ENCODE measurements at regions not wholly inside any gene's neighbourhood (a gene's known extent, or its start where the extent isn't known, plus 50 kb on each side); places are given as distances from the start of the nearest gene placed in this dataset.

- TF ChIP-seq CTCF (IDR thresholded peaks at IDR 0.05), result no peak
- no peak for TF ChIP-seq POLR2A (IDR thresholded peaks at IDR 0.05)
- TF ChIP-seq EP300 (IDR thresholded peaks at IDR 0.05), result no peak
- 47 to 65% methylated on average over 2 of the region's 2 CpGs for WGBS, 2 donors
Observed at GRCh38 chr12:75710361-75711069, 199.1 kb upstream of the KRR1 start.

GRCh38 chr12:75709503-75709902, 198.1 kb upstream of the KRR1 start:
- Histone ChIP-seq H3K4me1 (peaks cover 0 to 39% (median 4%) of the 10 kb centered on the region in 4 donors), H3K36me3 (no peaks in the 10 kb centered on the region), H3K27ac (no peak overlapping the region), H3K4me3 (no peak overlapping the region), H3K27me3 (no peaks in the 10 kb centered on the region), H3K9me3 (no peaks in the 10 kb centered on the region)
- WGBS, 2 donors, result 50 to 61% methylated on average over 2 of the region's 2 CpGs
- TF ChIP-seq CTCF (IDR thresholded peaks at IDR 0.05) (no peak), POLR2A (IDR thresholded peaks at IDR 0.05) (no peak), EP300 (IDR thresholded peaks at IDR 0.05) (no peak)
- DNase-seq (ENCODE audit: low spot score in 2 of 2), result no peak

More at GRCh38 chr12:75710361-75711069, 199.1 kb upstream of the KRR1 start:
- no peaks in the 10 kb centered on the region for H3K27me3 ChIP-seq
- H3K27ac ChIP-seq, result no peak overlapping the region
- H3K9me3 ChIP-seq, result no peaks in the 10 kb centered on the region
- no peak for DNase-seq (ENCODE audit: low spot score in 2 of 2)
- no peak overlapping the region for H3K4me3 ChIP-seq
- H3K4me1 ChIP-seq, result peaks cover 0 to 37% (median 4%) of the 10 kb centered on the region in 4 donors
- H3K36me3 ChIP-seq, result no peaks in the 10 kb centered on the region

GRCh38 chr12:75708802-75709201, 197.4 kb upstream of the KRR1 start:
- no peak overlapping the region for H3K4me3 ChIP-seq
- 63 to 66% methylated on average over 1 of the region's 1 CpG for WGBS, 2 donors
- H3K27me3 ChIP-seq, result no peaks in the 10 kb centered on the region
- peaks cover 0 to 39% (median 4%) of the 10 kb centered on the region in 4 donors for H3K4me1 ChIP-seq
- TF ChIP-seq EP300 (IDR thresholded peaks at IDR 0.05) (no peak), POLR2A (IDR thresholded peaks at IDR 0.05) (no peak), CTCF (IDR thresholded peaks at IDR 0.05) (no peak)
- DNase-seq (ENCODE audit: low spot score in 2 of 2), result no peak
- no peaks in the 10 kb centered on the region for H3K9me3 ChIP-seq
- H3K36me3 ChIP-seq, result no peaks in the 10 kb centered on the region
- no peak overlapping the region for H3K27ac ChIP-seq

- whole genome bisulfite sequencing, 2 donors, result 83 to 88% methylated on average over 3 of the region's 3 CpGs
- Histone ChIP-seq H3K4me3 (no peak overlapping the region), H3K4me1 (peaks cover 0 to 39% (median 4%) of the 10 kb centered on the region in 4 donors), H3K27me3 (no peaks in the 10 kb centered on the region), H3K27ac (no peak overlapping the region), H3K9me3 (no peaks in the 10 kb centered on the region), H3K36me3 (no peaks in the 10 kb centered on the region)
- no peak for DNase-seq (ENCODE audit: low spot score in 2 of 2)
- TF ChIP-seq CTCF (IDR thresholded peaks at IDR 0.05), result no peak
- no peak for TF ChIP-seq EP300 (IDR thresholded peaks at IDR 0.05)
- no peak for TF ChIP-seq POLR2A (IDR thresholded peaks at IDR 0.05)
Observed at GRCh38 chr12:75707983-75708382, 196.6 kb upstream of the KRR1 start.

GRCh38 chr12:75706786-75707605, 195.6 kb upstream of the KRR1 start:
- no peaks in the 10 kb centered on the region for H3K36me3 ChIP-seq
- WGBS, 2 donors, result 81% methylated on average over 8 of the region's 8 CpGs
- H3K27me3 ChIP-seq, result no peaks in the 10 kb centered on the region
- DNase-seq (ENCODE audit: low spot score in 2 of 2), result no peak
- H3K4me1 ChIP-seq, result peaks cover 0 to 39% (median 4%) of the 10 kb centered on the region in 4 donors
- TF ChIP-seq EP300 (IDR thresholded peaks at IDR 0.05) (no peak), CTCF (IDR thresholded peaks at IDR 0.05) (no peak), POLR2A (IDR thresholded peaks at IDR 0.05) (no peak)
- H3K27ac ChIP-seq, result peak overlapping the region in 1 of 4 donors; percentile 49
- no peak overlapping the region for H3K4me3 ChIP-seq
- no peaks in the 10 kb centered on the region for H3K9me3 ChIP-seq
